ENCODE measurements at regions not wholly inside any gene's neighbourhood (a gene's known extent, or its start where the extent isn't known, plus 50 kb on each side); places are given as distances from the start of the nearest gene placed in this dataset.
"Not testable (repeated sequence)": the region's sequence is repeated elsewhere in the genome, so short reads cannot be mapped to it uniquely, and the experiment has no call there.

- FAIRE-seq (no peak), DNase-seq (ENCODE audit: low read depth) (no peak)
- H3K4me3 ChIP-seq (ENCODE audit: low read depth, low read length), result no peak overlapping the region
- no peak for TF ChIP-seq CTCF (IDR thresholded peaks at IDR 0.05; ENCODE audit: insufficient read depth, low read length, severe bottlenecking)
- no peaks in the 10 kb centered on the region for H3K36me3 ChIP-seq (ENCODE audit: control insufficient read depth, insufficient read depth, low read length)
- no peaks in the 10 kb centered on the region for H3K27me3 ChIP-seq (ENCODE audit: control insufficient read depth, insufficient read depth, low read length)
Measured at GRCh38 chr22:35175392-35175791, 81.9 kb upstream of the HMGXB4 start.

GRCh38 chr22:35177811-35178210 is 79.5 kb upstream of the HMGXB4 start:
- FAIRE-seq (no peak), DNase-seq (ENCODE audit: low read depth) (no peak)
- TF ChIP-seq CTCF (IDR thresholded peaks at IDR 0.05; ENCODE audit: insufficient read depth, low read length, severe bottlenecking), result no peak

GRCh38 chr22:35178446-35178845 is 78.8 kb upstream of the HMGXB4 start:
- no peak for TF ChIP-seq CTCF (IDR thresholded peaks at IDR 0.05; ENCODE audit: insufficient read depth, low read length, severe bottlenecking)
- DNase-seq (ENCODE audit: low read depth), result no peak
- Histone ChIP-seq H3K4me3 (ENCODE audit: low read depth, low read length) (no peak overlapping the region), H3K27me3 (ENCODE audit: control insufficient read depth, insufficient read depth, low read length) (no peaks in the 10 kb centered on the region), H3K36me3 (ENCODE audit: control insufficient read depth, insufficient read depth, low read length) (no peaks in the 10 kb centered on the region)
- no peak for FAIRE-seq

More at GRCh38 chr22:35177811-35178210, 79.5 kb upstream of the HMGXB4 start:
- Histone ChIP-seq H3K27me3 (ENCODE audit: control insufficient read depth, insufficient read depth, low read length) (no peaks in the 10 kb centered on the region), H3K36me3 (ENCODE audit: control insufficient read depth, insufficient read depth, low read length) (no peaks in the 10 kb centered on the region), H3K4me3 (ENCODE audit: low read depth, low read length) (no peak overlapping the region)

- Histone ChIP-seq H3K4me3 (ENCODE audit: low read depth, low read length) (no peak overlapping the region), H3K36me3 (ENCODE audit: control insufficient read depth, insufficient read depth, low read length) (no peaks in the 10 kb centered on the region), H3K27me3 (ENCODE audit: control insufficient read depth, insufficient read depth, low read length) (no peaks in the 10 kb centered on the region)
- DNase-seq (ENCODE audit: low read depth) (no peak), FAIRE-seq (no peak)
- TF ChIP-seq CTCF (IDR thresholded peaks at IDR 0.05; ENCODE audit: insufficient read depth, low read length, severe bottlenecking), result no peak
Measured at GRCh38 chr22:35183917-35184316, 73.4 kb upstream of the HMGXB4 start.

GRCh38 chr22:35186492-35186891 is 70.8 kb upstream of the HMGXB4 start:
- Histone ChIP-seq H3K27me3 (ENCODE audit: control insufficient read depth, insufficient read depth, low read length) (no peaks in the 10 kb centered on the region), H3K4me3 (ENCODE audit: low read depth, low read length) (no peak overlapping the region), H3K36me3 (ENCODE audit: control insufficient read depth, insufficient read depth, low read length) (no peaks in the 10 kb centered on the region)
- FAIRE-seq, result no peak
- no peak for DNase-seq (ENCODE audit: low read depth)
- TF ChIP-seq CTCF (IDR thresholded peaks at IDR 0.05; ENCODE audit: insufficient read depth, low read length, severe bottlenecking), result no peak

- DNase-seq (ENCODE audit: low read depth); H3K4me3 ChIP-seq (ENCODE audit: low read depth, low read length); FAIRE-seq; H3K27me3 ChIP-seq (ENCODE audit: control insufficient read depth, insufficient read depth, low read length); H3K36me3 ChIP-seq (ENCODE audit: control insufficient read depth, insufficient read depth, low read length): not testable (repeated sequence)
Measured at GRCh38 chr22:35188930-35189329, 68.4 kb upstream of the HMGXB4 start.
